Transverse colon (tissue), 4 donors: ENCODE measurements at regions not wholly inside any gene's neighbourhood (a gene's known extent, or its start where the extent isn't known, plus 50 kb on each side); places are given as distances from the start of the nearest gene placed in this dataset.

Experiments used
- DNase-seq: peaks from one replicate; pipeline ENCODE4 v3.0.0-alpha.2; 2019
- H3K27ac ChIP-seq, 4 donors: fragments of 200-600 bp; sonication (generic); 2 replicates each; pipeline ENCODE4 v1.5.1; 2016 to 2018; ENCODE audit warnings: inconsistent platforms in 4 of 4
- H3K27me3 ChIP-seq: fragments of 200-600 bp; sonication (generic); 2 replicates; pipeline ENCODE4 v1.5.1; 2017; ENCODE audit warnings: inconsistent platforms
- H3K36me3 ChIP-seq, 4 donors: fragments of 200-600 bp; sonication (generic); 2 replicates each; pipeline ENCODE4 v1.5.1; 2017 to 2019; ENCODE audit warnings: inconsistent platforms in 4 of 4
- H3K4me1 ChIP-seq, 4 donors: fragments of 200-600 bp; sonication (generic); 2 replicates each; pipeline ENCODE4 v1.5.1; 2017 to 2020; ENCODE audit warnings: inconsistent platforms in 4 of 4
- H3K4me3 ChIP-seq, 4 donors: fragments of 200-600 bp; sonication (generic); 1 replicate in 1 of 4; 2 replicates in 3 of 4; pipeline versions ENCODE4 v1.5.1 to v1.6.1; 2017 to 2019; ENCODE audit warnings: inconsistent platforms in 4 of 4
- H3K9me3 ChIP-seq, 2 donors: fragments of 200-600 bp; sonication (generic); 2 replicates each; pipeline ENCODE4 v1.5.1; 2017 to 2019; ENCODE audit warnings: inconsistent platforms in 2 of 2
- CTCF ChIP-seq, 5 experiments: fragments of 200-600 bp in 3 of 5; fragments of 450-650 bp in 2 of 5; sonication (generic) in 3 of 5; IDR thresholded peaks; 1 replicate in 2 of 5; 2 replicates in 3 of 5; pipeline ENCODE4 v1.5.1; 2016 to 2017; ENCODE audit warnings: antibody characterized with exemption in 5 of 5, inconsistent platforms in 3 of 5, mild to moderate bottlenecking in 2 of 5, moderate library complexity in 1 of 5
- EP300 ChIP-seq: sonication (generic); formaldehyde crosslinking; IDR thresholded peaks from one replicate; pipeline ENCODE4 v1.6.1; 2017; ENCODE audit warnings: antibody characterized with exemption, low read depth
- POLR2A ChIP-seq: fragments of 450-650 bp; IDR thresholded peaks from one replicate; pipeline ENCODE4 v1.6.1; 2016; ENCODE audit warnings: antibody characterized with exemption, mild to moderate bottlenecking, moderate library complexity
- POLR2AphosphoS5 ChIP-seq, 3 donors: sonication (generic); formaldehyde crosslinking; IDR thresholded peaks; one replicate each; pipeline ENCODE4 v1.6.1; 2016; ENCODE audit warnings: antibody characterized with exemption in 3 of 3
- WGBS, 2 donors: methylation state at CpG; one replicate each; pipeline ENCODE4 v1.1.5; 2018; ENCODE audit warnings: low coverage in 1 of 2; 5-methylcytosine and 5-hydroxymethylcytosine counted together
- in situ Hi-C, 4 donors: fragments of 200-750 bp; cut with MboI; loops; one replicate each; pipeline versions ENCODE4 v1.15.0 to v1.15.1; 2017; ENCODE audit warnings: low sequenced_read_pairs in 3 of 4, low pct_ligation_motif_present in 1 of 4, low pct_unique_long_range_greater_than_20kb in 1 of 4
- intact Hi-C: fragments of 100-400 bp; cut with DNase I; formaldehyde crosslinking; loops from one replicate; pipeline ENCODE4 v1.15.1; 2023; ENCODE audit warnings: low total_unique reads

- Histone ChIP-seq H3K27ac (no peak overlapping the region), H3K4me1 (peaks cover 0 to 6% (median 0%) of the 10 kb centered on the region in 4 donors), H3K9me3 (no peaks in the 10 kb centered on the region), H3K27me3 (no peaks in the 10 kb centered on the region), H3K4me3 (no peak overlapping the region), H3K36me3 (no peaks in the 10 kb centered on the region)
- TF ChIP-seq POLR2AphosphoS5 (IDR thresholded peaks at IDR 0.05) = no peak
- 93 to 98% methylated on average over 8 to 9 of the region's 9 CpGs for WGBS, 2 donors
- no peak for DNase-seq
- in situ Hi-C loops = no loop called here
- intact Hi-C loops = no loop called here
Observed at GRCh38 chr2:105600037-105600442, 144.7 kb upstream of the NCK2 start.

- no peaks in the 10 kb centered on the region for H3K9me3 ChIP-seq
- no peak overlapping the region for H3K4me3 ChIP-seq
- H3K27ac ChIP-seq = no peak overlapping the region
- intact Hi-C loops (no loop called here), in situ Hi-C loops (loop anchor here in 1 of 4 donors (25.0 kb wide), 1 partner anchor 488 kb away; no protein-coding TSS in a partner anchor)
- H3K4me1 ChIP-seq = peaks cover 0 to 6% (median 0%) of the 10 kb centered on the region in 4 donors
- H3K27me3 ChIP-seq = no peaks in the 10 kb centered on the region
- no peak for DNase-seq
- TF ChIP-seq POLR2AphosphoS5 (IDR thresholded peaks at IDR 0.05) = no peak
- no peak for TF ChIP-seq POLR2A
- TF ChIP-seq CTCF (IDR thresholded peaks at IDR 0.05) = no peak
- no peak for TF ChIP-seq EP300
- 77 to 91% methylated on average over 6 of the region's 6 CpGs for WGBS, 2 donors
- H3K36me3 ChIP-seq = no peaks in the 10 kb centered on the region
Observed at GRCh38 chr2:105598829-105599698, 145.6 kb upstream of the NCK2 start.

- H3K4me3 ChIP-seq = no peak overlapping the region
- H3K27me3 ChIP-seq = no peaks in the 10 kb centered on the region
- WGBS, 2 donors = 80 to 85% methylated on average over 3 to 10 of the region's 10 CpGs
- in situ Hi-C loops = loop anchor here in 1 of 4 donors (25.0 kb wide), 1 partner anchor 489 kb away; no protein-coding TSS in a partner anchor
- no peak for DNase-seq
- H3K9me3 ChIP-seq = no peaks in the 10 kb centered on the region
- intact Hi-C loops = no loop called here
- H3K27ac ChIP-seq = no peak overlapping the region
- TF ChIP-seq CTCF (IDR thresholded peaks at IDR 0.05) = no peak
- no peak for TF ChIP-seq EP300
- TF ChIP-seq POLR2A = no peak
- no peak for TF ChIP-seq POLR2AphosphoS5 (IDR thresholded peaks at IDR 0.05)
- H3K4me1 ChIP-seq = peaks cover 0 to 6% (median 0%) of the 10 kb centered on the region in 4 donors
- H3K36me3 ChIP-seq = no peaks in the 10 kb centered on the region
Observed at GRCh38 chr2:105597806-105598803, 146.6 kb upstream of the NCK2 start.

- H3K4me1 ChIP-seq = peaks cover 0 to 4% (median 0%) of the 10 kb centered on the region in 4 donors
- intact Hi-C loops (no loop called here), in situ Hi-C loops (loop anchor here in 1 of 4 donors (25.0 kb wide), 1 partner anchor 490 kb away; no protein-coding TSS in a partner anchor)
- no peaks in the 10 kb centered on the region for H3K9me3 ChIP-seq
- TF ChIP-seq POLR2A (no peak), POLR2AphosphoS5 (IDR thresholded peaks at IDR 0.05) (no peak), CTCF (IDR thresholded peaks at IDR 0.05) (no peak), EP300 (no peak)
- H3K27me3 ChIP-seq = no peaks in the 10 kb centered on the region
- DNase-seq = no peak
- 91 to 96% methylated on average over 5 to 15 of the region's 15 CpGs for WGBS, 2 donors
- H3K4me3 ChIP-seq = no peak overlapping the region
- H3K36me3 ChIP-seq = no peaks in the 10 kb centered on the region
- H3K27ac ChIP-seq = no peak overlapping the region
Observed at GRCh38 chr2:105597011-105597805, 147.5 kb upstream of the NCK2 start.
